ENCODE measurements at regions not wholly inside any gene's neighbourhood (a gene's known extent, or its start where the extent isn't known, plus 50 kb on each side); places are given as distances from the start of the nearest gene placed in this dataset.
A peak's percentile ranks its signal among the peaks of the same experiment; 100 is the strongest.

DNA sequence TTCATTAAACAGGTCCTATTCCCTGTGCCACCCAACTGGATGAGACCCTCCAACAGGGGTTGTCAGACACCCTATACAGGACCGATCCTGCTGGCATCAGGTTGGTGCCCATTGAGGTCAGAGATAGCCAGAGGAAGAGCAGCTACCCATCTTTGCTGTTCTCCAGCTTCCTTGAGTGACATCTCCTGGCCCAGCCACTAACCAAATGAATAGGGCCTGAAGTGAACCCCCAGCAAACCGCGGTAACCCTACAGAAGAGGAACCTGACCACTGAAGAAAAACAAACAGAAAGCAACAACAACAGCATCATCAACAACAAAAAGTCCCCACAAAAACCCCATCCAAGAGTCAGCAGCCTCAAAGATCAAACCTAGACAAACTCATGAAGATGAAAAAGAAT lies 133.6 kb upstream of the ARPP21 start:
- TF ChIP-seq ZNF114 (CRISPR knock-in tag; IDR thresholded peaks at IDR 0.05) (no peak), EZH2phosphoT487 (IDR thresholded peaks at IDR 0.05; ENCODE audit: unreplicated experiment) (no peak), CTCF (conservative IDR thresholded peaks at IDR 0.05; ENCODE audit: low read depth in 2 of 2) (no peak), ZNF331 (CRISPR knock-in tag; IDR thresholded peaks at IDR 0.05; ENCODE audit: low read depth) (no peak), JUNB (IDR thresholded peaks at IDR 0.05; ENCODE audit: unreplicated experiment) (no peak), ETS1 (IDR thresholded peaks at IDR 0.05) (no peak)
- Mint-ChIP-seq H3K36me3 (ENCODE audit: low read depth) (no peaks in the 10 kb centered on the region), H3K27ac (no peak overlapping the region), H3K4me3 (no peak overlapping the region), H3K9me3 (no peaks in the 10 kb centered on the region), H3K4me1 (peaks cover 11% of the 10 kb centered on the region), H3K27me3 (ENCODE audit: insufficient read depth, low read depth, poor library complexity) (peaks cover 2% of the 10 kb centered on the region)
- ATAC-seq, result no peak
- no peaks in the 10 kb centered on the region for H3K79me2 ChIP-seq (replicated peaks; ENCODE audit: insufficient read depth)
- H3K27ac ChIP-seq (ENCODE audit: low read depth), result no peak overlapping the region
- no peak for DNase-seq (ENCODE audit: low spot score)
- H3K4me1 ChIP-seq (ENCODE audit: insufficient read depth), result peaks cover 4% of the 10 kb centered on the region; the same call in 1 of the 2 replicates
- H3K4me3 ChIP-seq, result no peak overlapping the region
- H3K27me3 ChIP-seq (ENCODE audit: insufficient read depth), result no peaks in the 10 kb centered on the region
- peak overlapping the region; percentile 76; the same call in 1 of the 2 replicates for H2AFZ ChIP-seq
- H3K9me2 ChIP-seq (ENCODE audit: insufficient read depth), result no peaks in the 10 kb centered on the region
- no peaks in the 10 kb centered on the region for H3F3A ChIP-seq (replicated peaks; ENCODE audit: low read depth)
- H3K4me2 ChIP-seq, result peak overlapping the region; percentile 34; the same call in 1 of the 2 replicates
- no peaks in the 10 kb centered on the region for H3K36me3 ChIP-seq (ENCODE audit: insufficient read depth)
- H4K20me1 ChIP-seq (replicated peaks; ENCODE audit: insufficient read depth), result no peaks in the 10 kb centered on the region

GRCh38 chr3:35519936-35520335 lies 119.4 kb upstream of the ARPP21 start:
- ATAC-seq (no peak), DNase-seq (ENCODE audit: low spot score) (no peak)
- Mint-ChIP-seq H3K9me3 (no peaks in the 10 kb centered on the region), H3K4me1 (peaks cover 5% of the 10 kb centered on the region; the same call in 2 of the 3 replicates), H3K36me3 (ENCODE audit: low read depth) (no peaks in the 10 kb centered on the region), H3K4me3 (no peak overlapping the region), H3K27me3 (ENCODE audit: insufficient read depth, low read depth, poor library complexity) (no peaks in the 10 kb centered on the region), H3K27ac (no peak overlapping the region)
- H3K4me1 ChIP-seq (ENCODE audit: insufficient read depth), result no peaks in the 10 kb centered on the region; the same call in 1 of the 2 replicates
- no peak overlapping the region for H3K27ac ChIP-seq (ENCODE audit: low read depth)
- H3K4me2 ChIP-seq, result no peak overlapping the region
- peak overlapping the region; percentile 57; the same call in 1 of the 2 replicates for H2AFZ ChIP-seq
- H3F3A ChIP-seq (replicated peaks; ENCODE audit: low read depth), result no peaks in the 10 kb centered on the region
- no peaks in the 10 kb centered on the region for H3K27me3 ChIP-seq (ENCODE audit: insufficient read depth)
- no peaks in the 10 kb centered on the region for H4K20me1 ChIP-seq (replicated peaks; ENCODE audit: insufficient read depth)
- H3K36me3 ChIP-seq (ENCODE audit: insufficient read depth), result no peaks in the 10 kb centered on the region
- H3K9me2 ChIP-seq (ENCODE audit: insufficient read depth), result no peaks in the 10 kb centered on the region
- H3K4me3 ChIP-seq, result no peak overlapping the region
- no peaks in the 10 kb centered on the region for H3K79me2 ChIP-seq (replicated peaks; ENCODE audit: insufficient read depth)
- TF ChIP-seq EZH2phosphoT487 (IDR thresholded peaks at IDR 0.05; ENCODE audit: unreplicated experiment) (no peak), ETS1 (IDR thresholded peaks at IDR 0.05) (no peak), ZNF114 (CRISPR knock-in tag; IDR thresholded peaks at IDR 0.05) (no peak), STAT1 (IDR thresholded peaks at IDR 0.05; ENCODE audit: unreplicated experiment) (no peak), ZNF331 (CRISPR knock-in tag; IDR thresholded peaks at IDR 0.05; ENCODE audit: low read depth) (no peak), EZH2 (IDR thresholded peaks at IDR 0.05; ENCODE audit: low read depth, unreplicated experiment) (no peak)
- TF ChIP-seq, protein P1, sequence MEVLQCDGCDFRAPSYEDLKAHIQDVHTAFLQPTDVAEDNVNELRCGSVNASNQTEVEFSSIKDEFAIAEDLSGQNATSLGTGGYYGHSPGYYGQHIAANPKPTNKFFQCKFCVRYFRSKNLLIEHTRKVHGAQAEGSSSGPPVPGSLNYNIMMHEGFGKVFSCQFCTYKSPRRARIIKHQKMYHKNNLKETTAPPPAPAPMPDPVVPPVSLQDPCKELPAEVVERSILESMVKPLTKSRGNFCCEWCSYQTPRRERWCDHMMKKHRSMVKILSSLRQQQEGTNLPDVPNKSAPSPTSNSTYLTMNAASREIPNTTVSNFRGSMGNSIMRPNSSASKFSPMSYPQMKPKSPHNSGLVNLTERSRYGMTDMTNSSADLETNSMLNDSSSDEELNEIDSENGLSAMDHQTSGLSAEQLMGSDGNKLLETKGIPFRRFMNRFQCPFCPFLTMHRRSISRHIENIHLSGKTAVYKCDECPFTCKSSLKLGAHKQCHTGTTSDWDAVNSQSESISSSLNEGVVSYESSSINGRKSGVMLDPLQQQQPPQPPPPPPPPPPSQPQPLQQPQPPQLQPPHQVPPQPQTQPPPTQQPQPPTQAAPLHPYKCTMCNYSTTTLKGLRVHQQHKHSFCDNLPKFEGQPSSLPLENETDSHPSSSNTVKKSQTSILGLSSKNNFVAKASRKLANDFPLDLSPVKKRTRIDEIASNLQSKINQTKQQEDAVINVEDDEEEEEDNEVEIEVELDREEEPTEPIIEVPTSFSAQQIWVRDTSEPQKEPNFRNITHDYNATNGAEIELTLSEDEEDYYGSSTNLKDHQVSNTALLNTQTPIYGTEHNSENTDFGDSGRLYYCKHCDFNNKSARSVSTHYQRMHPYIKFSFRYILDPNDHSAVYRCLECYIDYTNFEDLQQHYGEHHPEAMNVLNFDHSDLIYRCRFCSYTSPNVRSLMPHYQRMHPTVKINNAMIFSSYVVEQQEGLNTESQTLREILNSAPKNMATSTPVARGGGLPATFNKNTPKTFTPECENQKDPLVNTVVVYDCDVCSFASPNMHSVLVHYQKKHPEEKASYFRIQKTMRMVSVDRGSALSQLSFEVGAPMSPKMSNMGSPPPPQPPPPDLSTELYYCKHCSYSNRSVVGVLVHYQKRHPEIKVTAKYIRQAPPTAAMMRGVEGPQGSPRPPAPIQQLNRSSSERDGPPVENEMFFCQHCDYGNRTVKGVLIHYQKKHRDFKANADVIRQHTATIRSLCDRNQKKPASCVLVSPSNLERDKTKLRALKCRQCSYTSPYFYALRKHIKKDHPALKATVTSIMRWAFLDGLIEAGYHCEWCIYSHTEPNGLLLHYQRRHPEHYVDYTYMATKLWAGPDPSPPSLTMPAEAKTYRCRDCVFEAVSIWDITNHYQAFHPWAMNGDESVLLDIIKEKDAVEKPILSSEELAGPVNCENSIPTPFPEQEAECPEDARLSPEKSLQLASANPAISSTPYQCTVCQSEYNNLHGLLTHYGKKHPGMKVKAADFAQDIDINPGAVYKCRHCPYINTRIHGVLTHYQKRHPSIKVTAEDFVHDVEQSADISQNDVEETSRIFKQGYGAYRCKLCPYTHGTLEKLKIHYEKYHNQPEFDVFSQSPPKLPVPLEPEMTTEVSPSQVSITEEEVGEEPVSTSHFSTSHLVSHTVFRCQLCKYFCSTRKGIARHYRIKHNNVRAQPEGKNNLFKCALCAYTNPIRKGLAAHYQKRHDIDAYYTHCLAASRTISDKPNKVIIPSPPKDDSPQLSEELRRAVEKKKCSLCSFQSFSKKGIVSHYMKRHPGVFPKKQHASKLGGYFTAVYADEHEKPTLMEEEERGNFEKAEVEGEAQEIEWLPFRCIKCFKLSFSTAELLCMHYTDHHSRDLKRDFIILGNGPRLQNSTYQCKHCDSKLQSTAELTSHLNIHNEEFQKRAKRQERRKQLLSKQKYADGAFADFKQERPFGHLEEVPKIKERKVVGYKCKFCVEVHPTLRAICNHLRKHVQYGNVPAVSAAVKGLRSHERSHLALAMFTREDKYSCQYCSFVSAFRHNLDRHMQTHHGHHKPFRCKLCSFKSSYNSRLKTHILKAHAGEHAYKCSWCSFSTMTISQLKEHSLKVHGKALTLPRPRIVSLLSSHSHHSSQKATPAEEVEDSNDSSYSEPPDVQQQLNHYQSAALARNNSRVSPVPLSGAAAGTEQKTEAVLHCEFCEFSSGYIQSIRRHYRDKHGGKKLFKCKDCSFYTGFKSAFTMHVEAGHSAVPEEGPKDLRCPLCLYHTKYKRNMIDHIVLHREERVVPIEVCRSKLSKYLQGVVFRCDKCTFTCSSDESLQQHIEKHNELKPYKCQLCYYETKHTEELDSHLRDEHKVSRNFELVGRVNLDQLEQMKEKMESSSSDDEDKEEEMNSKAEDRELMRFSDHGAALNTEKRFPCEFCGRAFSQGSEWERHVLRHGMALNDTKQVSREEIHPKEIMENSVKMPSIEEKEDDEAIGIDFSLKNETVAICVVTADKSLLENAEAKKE (CRISPR knock-in tag; IDR thresholded peaks at IDR 0.05), result no peak

Data from GM23338 (cell line).